ENCODE measurements at regions not wholly inside any gene's neighbourhood (a gene's known extent, or its start where the extent isn't known, plus 50 kb on each side); places are given as distances from the start of the nearest gene placed in this dataset.

GRCh38 chr7:96402913-96403312 lies 81.0 kb upstream of the SLC25A13 start:
- DNase-seq: no peak

GRCh38 chr7:96401200-96401599 lies 79.3 kb upstream of the SLC25A13 start:
- no peak for DNase-seq

DNA sequence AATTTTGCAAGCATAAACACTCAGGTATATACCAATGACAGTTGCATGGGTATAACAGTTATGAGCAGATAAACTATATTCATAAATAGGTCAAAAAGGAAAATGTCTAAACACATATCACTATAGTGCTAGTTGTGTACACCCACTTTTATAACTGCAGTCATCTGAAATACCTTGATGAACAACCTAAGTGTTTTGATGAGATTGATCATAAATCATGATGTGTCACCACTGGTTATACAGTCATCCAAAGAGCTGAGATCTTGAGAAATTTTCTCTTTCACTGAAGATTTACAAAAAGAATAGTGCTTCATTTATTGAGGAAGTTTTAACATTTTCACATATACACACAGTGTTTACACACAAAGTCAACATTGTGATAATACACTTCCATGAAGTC lies 78.6 kb upstream of the SLC25A13 start:
- DNase-seq: no peak

GRCh38 chr7:96400001-96400400 lies 78.1 kb upstream of the SLC25A13 start:
- no peak for DNase-seq

GRCh38 chr7:96397936-96398598 lies 76.2 kb upstream of the SLC25A13 start:
- DNase-seq: no peak

GRCh38 chr7:96388620-96389383 lies 66.9 kb upstream of the SLC25A13 start:
- no peak for DNase-seq

- DNase-seq: no peak
These were observed 66.3 kb upstream of the SLC25A13 start for GRCh38 chr7:96388166-96388565.

GRCh38 chr7:96380111-96380512 lies 58.2 kb upstream of the SLC25A13 start:
- peak in 1 of 2 experiments; percentile 53 for DNase-seq

GRCh38 chr7:96377399-96377798 lies 55.5 kb upstream of the SLC25A13 start:
- DNase-seq: no peak
